ENCODE measurements at regions not wholly inside any gene's neighbourhood (a gene's known extent, or its start where the extent isn't known, plus 50 kb on each side); places are given as distances from the start of the nearest gene placed in this dataset.

DNA sequence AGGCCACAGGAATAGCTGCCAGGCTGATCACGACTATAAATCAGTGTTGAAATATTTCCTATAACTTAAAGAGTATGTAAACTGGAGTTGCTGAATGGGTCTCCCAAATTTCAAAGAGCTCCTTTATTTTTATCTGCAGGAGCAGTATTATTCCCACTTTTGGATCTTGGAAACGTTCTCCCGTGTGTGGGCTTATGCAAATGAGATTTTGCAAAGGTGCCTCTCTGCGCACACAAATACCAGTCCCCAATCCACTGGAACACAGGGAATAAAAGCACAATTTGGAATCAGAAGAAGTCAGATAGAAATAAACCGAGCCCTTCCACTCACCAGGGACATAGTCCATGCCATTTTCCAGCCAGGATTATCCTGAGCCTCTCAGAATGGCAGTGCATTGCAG lies 350.2 kb upstream of the CELF2 start:
- no peaks in the 10 kb centered on the region for H3K4me1 ChIP-seq (ENCODE audit: low read depth)
- TF ChIP-seq, protein P1, sequence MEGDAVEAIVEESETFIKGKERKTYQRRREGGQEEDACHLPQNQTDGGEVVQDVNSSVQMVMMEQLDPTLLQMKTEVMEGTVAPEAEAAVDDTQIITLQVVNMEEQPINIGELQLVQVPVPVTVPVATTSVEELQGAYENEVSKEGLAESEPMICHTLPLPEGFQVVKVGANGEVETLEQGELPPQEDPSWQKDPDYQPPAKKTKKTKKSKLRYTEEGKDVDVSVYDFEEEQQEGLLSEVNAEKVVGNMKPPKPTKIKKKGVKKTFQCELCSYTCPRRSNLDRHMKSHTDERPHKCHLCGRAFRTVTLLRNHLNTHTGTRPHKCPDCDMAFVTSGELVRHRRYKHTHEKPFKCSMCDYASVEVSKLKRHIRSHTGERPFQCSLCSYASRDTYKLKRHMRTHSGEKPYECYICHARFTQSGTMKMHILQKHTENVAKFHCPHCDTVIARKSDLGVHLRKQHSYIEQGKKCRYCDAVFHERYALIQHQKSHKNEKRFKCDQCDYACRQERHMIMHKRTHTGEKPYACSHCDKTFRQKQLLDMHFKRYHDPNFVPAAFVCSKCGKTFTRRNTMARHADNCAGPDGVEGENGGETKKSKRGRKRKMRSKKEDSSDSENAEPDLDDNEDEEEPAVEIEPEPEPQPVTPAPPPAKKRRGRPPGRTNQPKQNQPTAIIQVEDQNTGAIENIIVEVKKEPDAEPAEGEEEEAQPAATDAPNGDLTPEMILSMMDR (IDR thresholded peaks at IDR 0.05; ENCODE audit: low read depth, low read length), result no peak
- H3K36me3 ChIP-seq, result no peaks in the 10 kb centered on the region
- H3K9me3 ChIP-seq (ENCODE audit: low read depth), result no peaks in the 10 kb centered on the region
- no peaks in the 10 kb centered on the region for H3K27me3 ChIP-seq
- no peak overlapping the region for H3K27ac ChIP-seq
- DNase-seq (ENCODE audit: low read depth in 1 of 2, low spot score in 1 of 2), result no peak
- H3K4me3 ChIP-seq, result no peak overlapping the region

DNA sequence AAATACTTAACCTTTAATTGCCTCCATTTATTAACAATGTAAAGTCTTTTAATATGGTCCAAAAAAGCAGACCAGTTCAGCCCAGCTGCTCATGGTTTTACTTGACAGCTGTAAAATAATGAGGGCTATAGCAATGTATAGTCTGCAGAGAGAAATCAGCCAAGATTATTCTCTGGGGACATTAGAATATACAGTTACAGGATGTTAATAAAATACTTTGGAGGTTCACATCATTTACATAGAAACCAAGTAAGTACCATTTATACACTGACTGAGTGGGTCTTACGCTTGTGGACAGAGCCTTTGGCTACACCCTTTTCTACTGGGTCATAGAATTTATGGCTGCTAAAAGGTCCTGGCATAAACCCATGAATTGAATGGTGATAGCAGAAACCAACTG lies 340.7 kb upstream of the CELF2 start:
- Histone ChIP-seq H3K9me3 (ENCODE audit: low read depth) (no peaks in the 10 kb centered on the region), H3K4me3 (no peak overlapping the region), H3K27ac (no peak overlapping the region), H3K36me3 (no peaks in the 10 kb centered on the region), H3K27me3 (no peaks in the 10 kb centered on the region), H3K4me1 (ENCODE audit: low read depth) (peaks cover 3% of the 10 kb centered on the region)
- TF ChIP-seq, protein P1 (IDR thresholded peaks at IDR 0.05; ENCODE audit: low read depth, low read length), result no peak
- peak in 1 of 2 donors; percentile 7 for DNase-seq (ENCODE audit: low read depth in 1 of 2, low spot score in 1 of 2)

DNA sequence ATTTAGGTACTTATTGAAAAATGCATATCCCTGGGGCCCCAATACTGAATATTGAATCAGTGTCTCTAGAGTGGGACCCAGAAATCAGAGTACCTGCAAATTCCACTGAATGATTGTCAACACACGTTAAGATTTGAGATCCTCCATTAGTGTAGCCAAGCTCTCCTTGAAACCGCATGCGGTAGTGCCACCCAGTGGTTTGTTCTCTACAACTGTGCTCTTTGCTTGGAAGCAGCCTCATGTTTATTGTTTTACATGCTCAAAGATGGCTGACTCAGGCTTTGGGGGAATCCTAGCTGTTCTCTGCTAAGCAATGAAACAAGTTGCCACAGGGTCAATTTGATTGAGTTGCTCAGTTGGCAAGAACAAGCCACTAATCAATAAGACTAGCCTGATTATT lies 340.2 kb upstream of the CELF2 start:
- H3K9me3 ChIP-seq (ENCODE audit: low read depth), result no peaks in the 10 kb centered on the region
- TF ChIP-seq, protein P1 (IDR thresholded peaks at IDR 0.05; ENCODE audit: low read depth, low read length), result peak; percentile 71
- DNase-seq (ENCODE audit: low read depth in 1 of 2, low spot score in 1 of 2), result peak; percentile 69 to 90
- H3K27ac ChIP-seq, result no peak overlapping the region
- no peaks in the 10 kb centered on the region for H3K36me3 ChIP-seq
- H3K4me3 ChIP-seq, result no peak overlapping the region
- no peaks in the 10 kb centered on the region for H3K27me3 ChIP-seq
- peaks cover 3% of the 10 kb centered on the region for H3K4me1 ChIP-seq (ENCODE audit: low read depth)

DNA sequence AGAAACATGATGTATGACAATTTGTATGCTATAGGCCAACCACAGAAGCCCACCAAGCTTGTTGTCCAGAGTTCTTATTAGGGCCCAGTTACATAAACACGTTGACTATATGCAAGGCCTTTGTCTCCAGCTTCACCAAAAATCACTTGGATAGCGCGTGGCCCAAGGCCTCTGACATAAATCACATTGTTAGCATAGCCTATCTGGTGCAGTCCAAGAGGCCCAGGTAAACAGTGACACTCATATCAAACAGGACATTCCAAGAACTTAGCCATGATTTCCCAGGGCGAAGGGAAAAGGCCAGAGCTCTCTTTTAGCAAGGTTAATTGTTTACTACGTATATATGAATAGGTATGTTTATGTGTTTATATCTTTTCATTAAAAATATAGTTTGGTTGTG lies 337.2 kb upstream of the CELF2 start:
- no peaks in the 10 kb centered on the region for H3K9me3 ChIP-seq (ENCODE audit: low read depth)
- no peak overlapping the region for H3K4me3 ChIP-seq
- no peak overlapping the region for H3K27ac ChIP-seq
- no peaks in the 10 kb centered on the region for H3K27me3 ChIP-seq
- peak in 1 of 2 donors; percentile 20 for DNase-seq (ENCODE audit: low read depth in 1 of 2, low spot score in 1 of 2)
- H3K4me1 ChIP-seq (ENCODE audit: low read depth), result no peaks in the 10 kb centered on the region
- TF ChIP-seq, protein P1 (IDR thresholded peaks at IDR 0.05; ENCODE audit: low read depth, low read length), result no peak
- H3K36me3 ChIP-seq, result no peaks in the 10 kb centered on the region

DNA sequence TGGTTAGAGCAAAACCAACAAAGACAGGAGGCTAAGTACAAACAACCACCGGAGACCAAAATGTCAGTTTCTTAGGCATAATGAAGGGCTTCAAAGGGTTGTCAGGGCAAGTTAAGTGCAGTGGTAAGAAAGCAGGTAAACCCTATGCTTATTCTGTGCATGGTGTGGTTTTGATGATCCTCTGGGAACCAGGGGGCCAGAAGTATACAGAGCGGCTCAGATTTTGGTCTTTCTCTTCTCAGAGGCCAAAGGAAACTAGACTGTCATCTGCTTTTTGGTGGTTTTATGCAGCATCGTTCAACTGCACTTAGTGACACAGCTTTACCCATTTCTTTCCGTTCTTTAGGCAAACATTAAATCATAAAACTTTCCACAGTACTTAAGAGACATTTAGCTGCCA lies 332.7 kb upstream of the CELF2 start:
- H3K4me3 ChIP-seq, result no peak overlapping the region
- H3K36me3 ChIP-seq, result no peaks in the 10 kb centered on the region
- H3K27ac ChIP-seq, result no peak overlapping the region
- H3K27me3 ChIP-seq, result no peaks in the 10 kb centered on the region
- TF ChIP-seq, protein P1 (IDR thresholded peaks at IDR 0.05; ENCODE audit: low read depth, low read length), result no peak
- DNase-seq (ENCODE audit: low read depth in 1 of 2, low spot score in 1 of 2), result no peak
- no peaks in the 10 kb centered on the region for H3K4me1 ChIP-seq (ENCODE audit: low read depth)
- no peaks in the 10 kb centered on the region for H3K9me3 ChIP-seq (ENCODE audit: low read depth)

DNA sequence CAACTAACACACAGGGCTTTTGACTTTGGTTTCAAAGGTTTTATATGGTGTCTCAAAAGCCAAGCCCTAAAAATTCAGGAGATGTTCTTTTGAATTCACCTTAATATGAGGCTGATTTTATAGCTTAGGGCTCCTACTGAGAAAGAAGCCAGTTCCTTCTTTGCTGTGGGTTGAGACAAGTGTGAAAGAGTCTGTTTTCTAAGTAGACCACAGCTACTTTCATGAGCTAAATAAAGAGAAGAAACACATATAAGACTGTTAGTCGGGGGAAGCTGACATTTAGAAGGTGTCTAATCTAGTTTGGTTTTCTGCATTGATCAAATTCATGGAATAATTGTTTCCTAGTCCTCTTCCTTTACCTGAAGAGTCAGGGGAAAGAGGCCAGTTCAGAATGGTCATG lies 332.1 kb upstream of the CELF2 start:
- Histone ChIP-seq H3K27me3 (no peaks in the 10 kb centered on the region), H3K4me3 (no peak overlapping the region), H3K27ac (no peak overlapping the region), H3K9me3 (ENCODE audit: low read depth) (no peaks in the 10 kb centered on the region), H3K36me3 (no peaks in the 10 kb centered on the region), H3K4me1 (ENCODE audit: low read depth) (no peaks in the 10 kb centered on the region)
- no peak for DNase-seq (ENCODE audit: low read depth in 1 of 2, low spot score in 1 of 2)
- TF ChIP-seq, protein P1 (IDR thresholded peaks at IDR 0.05; ENCODE audit: low read depth, low read length), result no peak
